ENCODE measurements at regions not wholly inside any gene's neighbourhood (a gene's known extent, or its start where the extent isn't known, plus 50 kb on each side); places are given as distances from the start of the nearest gene placed in this dataset.

DNA sequence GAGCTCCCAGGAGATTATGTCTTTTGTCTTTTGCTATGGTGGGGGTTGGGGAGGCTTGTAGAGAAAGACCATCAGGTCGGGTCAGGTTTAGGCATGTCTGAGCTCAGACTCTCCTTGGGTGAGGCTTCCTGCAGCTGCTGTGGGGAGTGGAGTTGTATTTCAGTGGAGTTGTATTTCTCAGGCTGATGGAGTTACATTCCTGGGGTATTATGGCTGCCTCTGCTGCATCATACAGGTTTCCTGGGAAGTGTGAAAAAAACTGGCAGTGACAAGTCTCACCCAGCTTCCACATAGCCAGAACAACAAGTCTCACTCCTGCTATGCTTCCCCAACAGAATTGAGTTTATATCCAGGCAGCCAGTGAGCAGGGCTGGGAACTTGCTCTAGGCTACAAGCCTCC, 119.3 kb downstream of the VSIG4 start:
- H3K4me3 ChIP-seq (ENCODE audit: extremely low read depth in 1 of 4, insufficient read depth in 2 of 4, low read depth in 3 of 4, low read length in 4 of 4), result no peak overlapping the region
- H3K79me2 ChIP-seq (ENCODE audit: control insufficient read depth in 1 of 2, insufficient read depth in 2 of 2, low read length in 2 of 2), result no peaks in the 10 kb centered on the region
- H3K23ac ChIP-seq (ENCODE audit: insufficient read length), result no peak overlapping the region
- no peaks in the 10 kb centered on the region for H4K20me1 ChIP-seq (replicated peaks in 1 of 2; ENCODE audit: control insufficient read depth in 1 of 2, insufficient read depth in 2 of 2, low read length in 2 of 2)
- POLR2A ChIA-PET (ENCODE audit: partially characterized antibody), result no interaction called here
- no peak overlapping the region for H2BK20ac ChIP-seq (ENCODE audit: low read length)
- peaks cover 4 to 15% of the 10 kb centered on the region in 2 experiments; a peak in 1 of 4 replicates for H3K9me3 ChIP-seq (ENCODE audit: insufficient read depth in 2 of 2, low read depth in 1 of 2, low read length in 1 of 2)
- CTCF ChIA-PET (ENCODE audit: partially characterized antibody), result no interaction called here
- H3K27me3 ChIP-seq (replicated peaks in 1 of 4; ENCODE audit: control insufficient read depth in 3 of 4, extremely low read depth in 1 of 4, insufficient read depth in 3 of 4, low read length in 3 of 4), result no peaks in the 10 kb centered on the region
- H2AFZ ChIP-seq (ENCODE audit: low read length), result no peak overlapping the region
- H2BK15ac ChIP-seq (ENCODE audit: low read length), result no peak overlapping the region
- no peak overlapping the region for H3K27ac ChIP-seq (ENCODE audit: low read depth, low read length)
- FAIRE-seq, result no peak
- H3K23me2 ChIP-seq (ENCODE audit: low read depth, low read length), result no peaks in the 10 kb centered on the region
- 0 out of 2 replicates have a peak overlapping the region, but pooled peaks have one; percentile 68 for H4K8ac ChIP-seq (ENCODE audit: extremely low read depth, insufficient read depth, low read length)
- H2BK12ac ChIP-seq (ENCODE audit: low read depth, low read length), result 0 out of 2 replicates have a peak overlapping the region, but pooled peaks have one; percentile 17
- no peak overlapping the region for H2BK5ac ChIP-seq (ENCODE audit: low read depth, low read length)
- no peak overlapping the region for H4K91ac ChIP-seq (replicated peaks; ENCODE audit: insufficient read length, low read length)
- 80% methylated on average over 1 of the region's 1 CpG; no CpG with 5 or more reads in 1 of the 2 experiments for WGBS, 2 experiments (ENCODE audit: extremely low coverage in 1 of 2, insufficient coverage in 1 of 2, insufficient read length in 1 of 2, insufficient replicate concordance in 2 of 2, low coverage in 1 of 2, low lambda C conversion rate in 2 of 2, missing lambda C conversion rate in 1 of 2)
- no peak overlapping the region for H3K14ac ChIP-seq (ENCODE audit: insufficient read length)
- H2AK5ac ChIP-seq (ENCODE audit: low read depth, low read length), result no peak overlapping the region
- H4K5ac ChIP-seq (ENCODE audit: insufficient read length, low read depth, low read length), result no peak overlapping the region
- H3K4me2 ChIP-seq (ENCODE audit: insufficient read depth in 1 of 2, low read depth in 2 of 2, low read length in 2 of 2), result no peak overlapping the region
- H2BK120ac ChIP-seq (replicated peaks; ENCODE audit: low read depth, low read length), result no peak overlapping the region
- no peak overlapping the region for H3K9ac ChIP-seq (replicated peaks in 1 of 4; ENCODE audit: extremely low read depth in 1 of 4, low read depth in 3 of 4, low read length in 3 of 4)
- H3K36me3 ChIP-seq (ENCODE audit: control insufficient read depth in 2 of 4, insufficient read depth in 4 of 4, low read length in 3 of 4), result no peaks in the 10 kb centered on the region
- DNase-seq (ENCODE audit: low read depth in 1 of 2, low spot score in 2 of 2), result no peak
- no peak overlapping the region for H3K4ac ChIP-seq (replicated peaks; ENCODE audit: insufficient read length, low read depth, low read length)
- H3K79me1 ChIP-seq (ENCODE audit: low read depth, low read length), result no peaks in the 10 kb centered on the region
- H3K18ac ChIP-seq (ENCODE audit: extremely low read depth, low read length), result no peak overlapping the region
- H3K56ac ChIP-seq (replicated peaks; ENCODE audit: insufficient read length, low read depth, low read length), result no peak overlapping the region
- H3K4me1 ChIP-seq (replicated peaks in 1 of 4; ENCODE audit: control insufficient read depth in 3 of 4, insufficient read depth in 4 of 4, low read length in 3 of 4), result no peaks in the 10 kb centered on the region
- no peak for TF ChIP-seq GABPA (IDR thresholded peaks at IDR 0.05; ENCODE audit: borderline replicate concordance, insufficient read depth, low read length)
- TF ChIP-seq TEAD4 (IDR thresholded peaks at IDR 0.05; ENCODE audit: low read depth, low read length), result no peak
- TF ChIP-seq JUND (IDR thresholded peaks at IDR 0.05; ENCODE audit: low read length), result no peak
- TF ChIP-seq EGR1 (IDR thresholded peaks at IDR 0.05; ENCODE audit: borderline replicate concordance, low read depth, low read length), result no peak
- TF ChIP-seq TAF1 (IDR thresholded peaks at IDR 0.05; ENCODE audit: low read depth, low read length), result no peak
- no peak for TF ChIP-seq SUZ12 (IDR thresholded peaks at IDR 0.05; ENCODE audit: low read length)
- TF ChIP-seq RNF2 (IDR thresholded peaks at IDR 0.05; ENCODE audit: borderline replicate concordance, low read depth, low read length, missing control alignments, poor library complexity, severe bottlenecking), result no peak
- TF ChIP-seq, protein P1, sequence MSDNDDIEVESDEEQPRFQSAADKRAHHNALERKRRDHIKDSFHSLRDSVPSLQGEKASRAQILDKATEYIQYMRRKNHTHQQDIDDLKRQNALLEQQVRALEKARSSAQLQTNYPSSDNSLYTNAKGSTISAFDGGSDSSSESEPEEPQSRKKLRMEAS (IDR thresholded peaks at IDR 0.05), result no peak
- TF ChIP-seq, protein P2, sequence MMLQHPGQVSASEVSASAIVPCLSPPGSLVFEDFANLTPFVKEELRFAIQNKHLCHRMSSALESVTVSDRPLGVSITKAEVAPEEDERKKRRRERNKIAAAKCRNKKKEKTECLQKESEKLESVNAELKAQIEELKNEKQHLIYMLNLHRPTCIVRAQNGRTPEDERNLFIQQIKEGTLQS (IDR thresholded peaks at IDR 0.05; ENCODE audit: insufficient read depth, low read depth, low read length), result no peak
- TF ChIP-seq CBX8 (IDR thresholded peaks at IDR 0.05; ENCODE audit: borderline replicate concordance, low read depth, low read length), result no peak

Measured in H1 (cell line).